Osteoblast (primary cell): ENCODE measurements at regions not wholly inside any gene's neighbourhood (a gene's known extent, or its start where the extent isn't known, plus 50 kb on each side); places are given as distances from the start of the nearest gene placed in this dataset.

ENCODE experiments used
- DNase-seq: peaks from one replicate; pipeline ENCODE4 v3.0.0; 2011; ENCODE audit warnings: low spot score, mixed read lengths; ENCODE audit not compliant: insufficient read length; ENCODE audit errors: missing footprints
- H2AFZ ChIP-seq: 2 replicates; pipeline ENCODE4 v1.6.0; 2011; ENCODE audit warnings: mild to moderate bottlenecking, low read length
- H3K27ac ChIP-seq: 2 replicates; pipeline ENCODE4 v1.5.1; 2011; ENCODE audit warnings: mild to moderate bottlenecking, low read depth, low read length, moderate library complexity
- H3K27me3 ChIP-seq: 2 replicates; pipeline ENCODE4 v1.6.0; 2012; ENCODE audit warnings: mild to moderate bottlenecking, control low read depth, inconsistent platforms, low read length, moderate library complexity; ENCODE audit not compliant: insufficient read depth
- H3K36me3 ChIP-seq: 2 replicates; pipeline ENCODE4 v1.5.1; 2011; ENCODE audit warnings: mild to moderate bottlenecking, low read length, control low read depth, moderate library complexity; ENCODE audit not compliant: insufficient read depth
- H3K4me1 ChIP-seq: 2 replicates; pipeline ENCODE4 v1.5.1; 2011; ENCODE audit warnings: mild to moderate bottlenecking, low read length, control low read depth, moderate library complexity; ENCODE audit not compliant: insufficient read depth
- H3K4me2 ChIP-seq: 2 replicates; pipeline ENCODE4 v1.6.0; 2011; ENCODE audit warnings: mild to moderate bottlenecking, low read length; ENCODE audit not compliant: insufficient read depth
- H3K4me3 ChIP-seq: fragments of 200-600 bp; sonication (generic); 3 replicates; pipeline ENCODE4 v1.5.1; 2012; ENCODE audit warnings: mild to moderate bottlenecking, low read length, inconsistent platforms; ENCODE audit not compliant: insufficient read depth
- H3K79me2 ChIP-seq: 2 replicates; pipeline ENCODE4 v1.6.0; 2012; ENCODE audit warnings: mild to moderate bottlenecking, low read length, control low read depth, inconsistent platforms; ENCODE audit not compliant: insufficient read depth
- H3K9me3 ChIP-seq: 2 replicates; pipeline ENCODE4 v1.5.1; 2011; ENCODE audit warnings: low read depth, low read length, control low read depth
- H4K20me1 ChIP-seq: 2 replicates; pipeline ENCODE4 v1.6.0; 2012; ENCODE audit warnings: mild to moderate bottlenecking, low read length, control low read depth; ENCODE audit not compliant: insufficient read depth
- CTCF ChIP-seq: IDR thresholded peaks from 2 replicates; pipeline ENCODE4 v1.5.1; 2011; ENCODE audit warnings: mild to moderate bottlenecking, low read depth, low read length, moderate library complexity; ENCODE audit errors: extremely low read depth

- no peaks in the 10 kb centered on the region for H3K36me3 ChIP-seq
- no peak overlapping the region for H3K4me3 ChIP-seq
- no peak overlapping the region for H3K4me2 ChIP-seq
- H3K4me1 ChIP-seq, result no peaks in the 10 kb centered on the region
- H3K79me2 ChIP-seq, result no peaks in the 10 kb centered on the region
- no peaks in the 10 kb centered on the region for H3K9me3 ChIP-seq
- no peak for TF ChIP-seq CTCF
- no peaks in the 10 kb centered on the region for H3K27me3 ChIP-seq
- no peak overlapping the region for H2AFZ ChIP-seq
- DNase-seq, result no peak
- no peak overlapping the region for H3K27ac ChIP-seq
- no peaks in the 10 kb centered on the region for H4K20me1 ChIP-seq
These were observed 92.0 kb upstream of the TEX13D start for GRCh38 chrX:124240422-124240821.

- Histone ChIP-seq H3K79me2 (no peaks in the 10 kb centered on the region), H3K27me3 (no peaks in the 10 kb centered on the region), H3K4me2 (no peak overlapping the region), H3K4me3 (no peak overlapping the region), H4K20me1 (no peaks in the 10 kb centered on the region), H3K36me3 (no peaks in the 10 kb centered on the region), H3K9me3 (no peaks in the 10 kb centered on the region), H2AFZ (no peak overlapping the region), H3K4me1 (no peaks in the 10 kb centered on the region), H3K27ac (no peak overlapping the region)
- DNase-seq, result no peak
- TF ChIP-seq CTCF, result no peak
These were observed 90.3 kb upstream of the TEX13D start for GRCh38 chrX:124242131-124242530.

- H3K27me3 ChIP-seq, result no peaks in the 10 kb centered on the region
- H2AFZ ChIP-seq, result no peak overlapping the region
- no peaks in the 10 kb centered on the region for H3K4me1 ChIP-seq
- no peak for DNase-seq
- no peaks in the 10 kb centered on the region for H3K79me2 ChIP-seq
- no peak for TF ChIP-seq CTCF
- no peaks in the 10 kb centered on the region for H4K20me1 ChIP-seq
- no peak overlapping the region for H3K4me3 ChIP-seq
- H3K36me3 ChIP-seq, result no peaks in the 10 kb centered on the region
- no peak overlapping the region for H3K27ac ChIP-seq
- no peaks in the 10 kb centered on the region for H3K9me3 ChIP-seq
- H3K4me2 ChIP-seq, result no peak overlapping the region
These were observed 83.1 kb upstream of the TEX13D start for GRCh38 chrX:124249345-124249744.

- Histone ChIP-seq H3K4me2 (no peak overlapping the region), H3K36me3 (no peaks in the 10 kb centered on the region), H3K9me3 (no peaks in the 10 kb centered on the region), H2AFZ (no peak overlapping the region), H4K20me1 (no peaks in the 10 kb centered on the region), H3K27me3 (no peaks in the 10 kb centered on the region), H3K4me3 (no peak overlapping the region), H3K79me2 (no peaks in the 10 kb centered on the region), H3K27ac (no peak overlapping the region), H3K4me1 (no peaks in the 10 kb centered on the region)
- DNase-seq, result no peak
- no peak for TF ChIP-seq CTCF
These were observed 81.5 kb upstream of the TEX13D start for GRCh38 chrX:124250835-124251437.
